Liver (tissue), 3 donors: ENCODE measurements at regions not wholly inside any gene's neighbourhood (a gene's known extent, or its start where the extent isn't known, plus 50 kb on each side); places are given as distances from the start of the nearest gene placed in this dataset.

ENCODE experiments used
- EGR1 ChIP-seq, 2 donors: IDR thresholded peaks; 2 replicates each; pipeline ENCODE4 v1.6.1; 2016 to 2018; ENCODE audit warnings: antibody characterized with exemption in 2 of 2, low read depth in 2 of 2
- GABPA ChIP-seq, 2 donors: IDR thresholded peaks in 1 of 2; conservative IDR thresholded peaks in 1 of 2; 2 replicates each; pipeline ENCODE4 v1.6.1; 2016; ENCODE audit warnings: antibody characterized with exemption in 2 of 2, mild to moderate bottlenecking in 1 of 2, moderate library complexity in 1 of 2
- HNF4A ChIP-seq, 2 donors: conservative IDR thresholded peaks; 2 replicates each; pipeline ENCODE4 v1.6.1; 2016; ENCODE audit warnings: antibody characterized with exemption in 2 of 2, mild to moderate bottlenecking in 2 of 2
- SP1 ChIP-seq: IDR thresholded peaks from 2 replicates; pipeline ENCODE4 v1.6.1; 2018; ENCODE audit warnings: antibody characterized with exemption, mild to moderate bottlenecking
- TAF1 ChIP-seq: conservative IDR thresholded peaks from 2 replicates; pipeline ENCODE4 v1.6.1; 2016; ENCODE audit warnings: antibody characterized with exemption, mild to moderate bottlenecking
- YY1 ChIP-seq: IDR thresholded peaks from 2 replicates; pipeline ENCODE4 v1.6.1; 2016; ENCODE audit warnings: antibody characterized with exemption, mild to moderate bottlenecking
- TF ChIP-seq, protein P1 (sequence below): fragments of 150-350 bp; IDR thresholded peaks from 2 replicates; pipeline ENCODE4 v1.5.1; 2017; ENCODE audit warnings: improper control_type of control experiment, low read depth, low read length; ENCODE audit not compliant: missing input control
- TF ChIP-seq, protein P2 (sequence below): IDR thresholded peaks from 2 replicates; pipeline ENCODE4 v1.6.1; 2016; ENCODE audit warnings: antibody characterized with exemption, mild to moderate bottlenecking
- TF ChIP-seq, protein P3 (sequence below): IDR thresholded peaks from 2 replicates; pipeline ENCODE4 v1.6.1; 2016; ENCODE audit warnings: antibody characterized with exemption
- donor health status: healthy.
- donor health status: healthy.

DNA sequence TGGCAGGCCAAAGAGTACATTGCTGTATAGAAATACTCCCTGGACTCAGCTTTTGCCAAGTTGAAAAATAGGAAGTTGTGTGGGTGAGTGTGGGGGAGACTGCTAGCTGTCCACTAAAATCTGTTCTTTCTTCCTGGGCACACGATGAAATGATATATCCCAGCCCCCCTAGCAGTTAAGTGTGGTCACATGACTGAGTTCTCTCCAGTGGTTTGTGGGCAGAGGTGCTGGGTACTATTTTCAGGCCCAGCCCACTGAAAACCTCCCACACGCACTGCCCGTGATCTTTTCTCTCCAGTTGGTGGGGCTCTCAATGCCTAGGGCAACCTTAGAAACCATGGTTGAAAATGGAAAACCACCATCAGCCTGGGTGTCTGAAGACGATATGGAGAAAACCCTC lies 119.7 kb upstream of the LMO4 start:
- TF ChIP-seq, protein P1, sequence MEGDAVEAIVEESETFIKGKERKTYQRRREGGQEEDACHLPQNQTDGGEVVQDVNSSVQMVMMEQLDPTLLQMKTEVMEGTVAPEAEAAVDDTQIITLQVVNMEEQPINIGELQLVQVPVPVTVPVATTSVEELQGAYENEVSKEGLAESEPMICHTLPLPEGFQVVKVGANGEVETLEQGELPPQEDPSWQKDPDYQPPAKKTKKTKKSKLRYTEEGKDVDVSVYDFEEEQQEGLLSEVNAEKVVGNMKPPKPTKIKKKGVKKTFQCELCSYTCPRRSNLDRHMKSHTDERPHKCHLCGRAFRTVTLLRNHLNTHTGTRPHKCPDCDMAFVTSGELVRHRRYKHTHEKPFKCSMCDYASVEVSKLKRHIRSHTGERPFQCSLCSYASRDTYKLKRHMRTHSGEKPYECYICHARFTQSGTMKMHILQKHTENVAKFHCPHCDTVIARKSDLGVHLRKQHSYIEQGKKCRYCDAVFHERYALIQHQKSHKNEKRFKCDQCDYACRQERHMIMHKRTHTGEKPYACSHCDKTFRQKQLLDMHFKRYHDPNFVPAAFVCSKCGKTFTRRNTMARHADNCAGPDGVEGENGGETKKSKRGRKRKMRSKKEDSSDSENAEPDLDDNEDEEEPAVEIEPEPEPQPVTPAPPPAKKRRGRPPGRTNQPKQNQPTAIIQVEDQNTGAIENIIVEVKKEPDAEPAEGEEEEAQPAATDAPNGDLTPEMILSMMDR: no peak
- TF ChIP-seq, protein P2, sequence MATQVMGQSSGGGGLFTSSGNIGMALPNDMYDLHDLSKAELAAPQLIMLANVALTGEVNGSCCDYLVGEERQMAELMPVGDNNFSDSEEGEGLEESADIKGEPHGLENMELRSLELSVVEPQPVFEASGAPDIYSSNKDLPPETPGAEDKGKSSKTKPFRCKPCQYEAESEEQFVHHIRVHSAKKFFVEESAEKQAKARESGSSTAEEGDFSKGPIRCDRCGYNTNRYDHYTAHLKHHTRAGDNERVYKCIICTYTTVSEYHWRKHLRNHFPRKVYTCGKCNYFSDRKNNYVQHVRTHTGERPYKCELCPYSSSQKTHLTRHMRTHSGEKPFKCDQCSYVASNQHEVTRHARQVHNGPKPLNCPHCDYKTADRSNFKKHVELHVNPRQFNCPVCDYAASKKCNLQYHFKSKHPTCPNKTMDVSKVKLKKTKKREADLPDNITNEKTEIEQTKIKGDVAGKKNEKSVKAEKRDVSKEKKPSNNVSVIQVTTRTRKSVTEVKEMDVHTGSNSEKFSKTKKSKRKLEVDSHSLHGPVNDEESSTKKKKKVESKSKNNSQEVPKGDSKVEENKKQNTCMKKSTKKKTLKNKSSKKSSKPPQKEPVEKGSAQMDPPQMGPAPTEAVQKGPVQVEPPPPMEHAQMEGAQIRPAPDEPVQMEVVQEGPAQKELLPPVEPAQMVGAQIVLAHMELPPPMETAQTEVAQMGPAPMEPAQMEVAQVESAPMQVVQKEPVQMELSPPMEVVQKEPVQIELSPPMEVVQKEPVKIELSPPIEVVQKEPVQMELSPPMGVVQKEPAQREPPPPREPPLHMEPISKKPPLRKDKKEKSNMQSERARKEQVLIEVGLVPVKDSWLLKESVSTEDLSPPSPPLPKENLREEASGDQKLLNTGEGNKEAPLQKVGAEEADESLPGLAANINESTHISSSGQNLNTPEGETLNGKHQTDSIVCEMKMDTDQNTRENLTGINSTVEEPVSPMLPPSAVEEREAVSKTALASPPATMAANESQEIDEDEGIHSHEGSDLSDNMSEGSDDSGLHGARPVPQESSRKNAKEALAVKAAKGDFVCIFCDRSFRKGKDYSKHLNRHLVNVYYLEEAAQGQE: no peak
- TF ChIP-seq EGR1 (IDR thresholded peaks at IDR 0.05; ENCODE audit: low read depth in 2 of 2): no peak
- TF ChIP-seq TAF1: no peak
- no peak for TF ChIP-seq HNF4A (conservative IDR thresholded peaks at IDR 0.05)
- TF ChIP-seq YY1: no peak
- TF ChIP-seq, protein P3, sequence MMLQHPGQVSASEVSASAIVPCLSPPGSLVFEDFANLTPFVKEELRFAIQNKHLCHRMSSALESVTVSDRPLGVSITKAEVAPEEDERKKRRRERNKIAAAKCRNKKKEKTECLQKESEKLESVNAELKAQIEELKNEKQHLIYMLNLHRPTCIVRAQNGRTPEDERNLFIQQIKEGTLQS: no peak
- TF ChIP-seq GABPA (IDR thresholded peaks at IDR 0.05 in 1 of 2, conservative IDR thresholded peaks at IDR 0.05 in 1 of 2): no peak
- TF ChIP-seq SP1: no peak
